H9 (cell line): ENCODE measurements at regions not wholly inside any gene's neighbourhood (a gene's known extent, or its start where the extent isn't known, plus 50 kb on each side); places are given as distances from the start of the nearest gene placed in this dataset.

Experiments used
- DNase-seq: peaks from one replicate; pipeline ENCODE4 v3.0.0-alpha.2; 2017
- H2AFZ ChIP-seq: one replicate; pipeline ENCODE4 v1.6.1; 2013; ENCODE audit warnings: mild to moderate bottlenecking, low read length, control low read depth, moderate library complexity
- H2AK5ac ChIP-seq: 2 replicates; pipeline ENCODE4 v1.6.1; 2013; ENCODE audit warnings: low read length, control low read depth, mixed read lengths; ENCODE audit not compliant: insufficient read length
- H2BK120ac ChIP-seq: one replicate; pipeline ENCODE4 v1.6.1; 2013; ENCODE audit warnings: low read depth, mild to moderate bottlenecking, low read length, control low read depth, inconsistent platforms; ENCODE audit not compliant: poor library complexity, severe bottlenecking
- H2BK12ac ChIP-seq: 2 replicates; pipeline ENCODE4 v1.6.1; 2013; ENCODE audit warnings: low read length, control low read depth, mixed read lengths, low read depth; ENCODE audit not compliant: insufficient read length
- H2BK15ac ChIP-seq: 2 replicates; pipeline ENCODE4 v1.6.1; 2013; ENCODE audit warnings: low read depth, low read length, control low read depth
- H2BK20ac ChIP-seq: one replicate; pipeline ENCODE4 v1.6.1; 2013; ENCODE audit warnings: low read depth, mild to moderate bottlenecking, low read length, control low read depth, inconsistent platforms; ENCODE audit not compliant: poor library complexity, severe bottlenecking
- H2BK5ac ChIP-seq: 2 replicates; pipeline ENCODE4 v1.6.1; 2013; ENCODE audit warnings: low read length, control low read depth, mixed read lengths; ENCODE audit not compliant: insufficient read length
- H3K14ac ChIP-seq: 2 replicates; pipeline ENCODE4 v1.6.1; 2013; ENCODE audit warnings: low read length, control low read depth; ENCODE audit not compliant: insufficient read depth
- H3K18ac ChIP-seq: 2 replicates; pipeline ENCODE4 v1.6.1; 2013; ENCODE audit warnings: low read depth, mild to moderate bottlenecking, mixed read lengths, low read length, control low read depth; ENCODE audit not compliant: insufficient read length
- H3K23ac ChIP-seq: 2 replicates; pipeline ENCODE4 v1.6.1; 2013; ENCODE audit warnings: low read length, control low read depth, mixed read lengths, low read depth; ENCODE audit not compliant: insufficient read length
- H3K23me2 ChIP-seq: 2 replicates; pipeline ENCODE4 v1.6.1; 2013; ENCODE audit warnings: low read depth, mild to moderate bottlenecking, mixed read lengths, low read length, control low read depth; ENCODE audit not compliant: insufficient read length, poor library complexity, severe bottlenecking
- H3K27ac ChIP-seq: 2 replicates; pipeline ENCODE4 v1.5.1; 2013; ENCODE audit warnings: low read length, control low read depth, mixed read lengths, low read depth; ENCODE audit not compliant: insufficient read length
- H3K27me3 ChIP-seq: 2 replicates; pipeline ENCODE4 v1.6.1; 2013; ENCODE audit warnings: low read length, control low read depth, inconsistent platforms; ENCODE audit not compliant: insufficient read depth
- H3K4ac ChIP-seq: 2 replicates; pipeline ENCODE4 v1.6.1; 2013; ENCODE audit warnings: low read depth, mild to moderate bottlenecking, control low read depth, inconsistent platforms, low read length, moderate library complexity
- H3K4me1 ChIP-seq: 2 replicates; pipeline ENCODE4 v1.6.1; 2013; ENCODE audit warnings: low read length, control low read depth, inconsistent platforms; ENCODE audit not compliant: insufficient read depth
- H3K4me2 ChIP-seq: 2 replicates; pipeline ENCODE4 v1.6.1; 2013; ENCODE audit warnings: low read length, control low read depth, mixed read lengths; ENCODE audit not compliant: insufficient read length, insufficient read depth
- H3K56ac ChIP-seq: 2 replicates; pipeline ENCODE4 v1.6.1; 2013; ENCODE audit warnings: low read depth, mild to moderate bottlenecking, mixed read lengths, low read length, control low read depth; ENCODE audit not compliant: insufficient read length
- H3K79me1 ChIP-seq: 2 replicates; pipeline ENCODE4 v1.6.1; 2013; ENCODE audit warnings: low read depth, mild to moderate bottlenecking, moderate library complexity, low read length, control low read depth, inconsistent platforms; ENCODE audit not compliant: insufficient read depth, poor library complexity, severe bottlenecking
- H3K79me2 ChIP-seq: 2 replicates; pipeline ENCODE4 v1.6.1; 2013; ENCODE audit warnings: low read length, control low read depth, inconsistent platforms; ENCODE audit not compliant: insufficient read depth
- H3K9ac ChIP-seq: 2 replicates; pipeline ENCODE4 v1.6.1; 2013; ENCODE audit warnings: low read length, control low read depth, mixed read lengths; ENCODE audit not compliant: insufficient read length; ENCODE audit errors: extremely low read depth
- H3K9me3 ChIP-seq: one replicate; pipeline ENCODE4 v1.6.1; 2013; ENCODE audit warnings: low read depth, low read length, inconsistent platforms; ENCODE audit not compliant: control insufficient read depth
- H3T11ph ChIP-seq: one replicate; pipeline ENCODE4 v1.6.1; 2013; ENCODE audit warnings: mild to moderate bottlenecking, low read length, control low read depth, inconsistent platforms
- H4K20me1 ChIP-seq: one replicate; pipeline ENCODE4 v1.6.1; 2013; ENCODE audit not compliant: control insufficient read depth, insufficient read length, insufficient read depth
- H4K5ac ChIP-seq: 2 replicates; pipeline ENCODE4 v1.6.1; 2013; ENCODE audit warnings: low read depth, mild to moderate bottlenecking, mixed read lengths, low read length, control low read depth; ENCODE audit not compliant: insufficient read length
- H4K8ac ChIP-seq: replicated peaks from 2 replicates; pipeline ENCODE4 v1.6.1; 2013; ENCODE audit warnings: low read length, control low read depth, mixed read lengths, low read depth; ENCODE audit not compliant: insufficient read length
- H4K91ac ChIP-seq: 2 replicates; pipeline ENCODE4 v1.6.1; 2013; ENCODE audit warnings: low read depth, mild to moderate bottlenecking, moderate library complexity, mixed read lengths, low read length, control low read depth; ENCODE audit not compliant: insufficient read length
- H3K27ac Mint-ChIP-seq, 3 experiments: 2 replicates in 2 of 3; 3 replicates in 1 of 3; pipeline ENCODE4 v1.8.0; 2020 to 2021; ENCODE audit warnings: mixed read lengths in 3 of 3, mild to moderate bottlenecking in 1 of 3, moderate library complexity in 1 of 3
- H3K27me3 Mint-ChIP-seq: 2 replicates; pipeline ENCODE4 v1.8.0; 2021; ENCODE audit warnings: low read depth, mild to moderate bottlenecking, moderate library complexity, mixed read lengths
- H3K36me3 Mint-ChIP-seq, 3 experiments: 2 replicates in 2 of 3; 3 replicates in 1 of 3; pipeline ENCODE4 v1.8.0; 2020 to 2021; ENCODE audit warnings: low read depth in 3 of 3, mixed read lengths in 3 of 3; ENCODE audit not compliant: insufficient read depth in 1 of 3
- H3K4me1 Mint-ChIP-seq, 2 experiments: 2 replicates each; pipeline ENCODE4 v1.8.0; 2020; ENCODE audit warnings: mixed read lengths in 2 of 2
- H3K4me3 Mint-ChIP-seq, 2 experiments: 2 replicates in 1 of 2; 3 replicates in 1 of 2; pipeline ENCODE4 v1.8.0; 2020 to 2021; ENCODE audit warnings: mild to moderate bottlenecking in 2 of 2, mixed read lengths in 2 of 2, moderate library complexity in 1 of 2
- H3K9me3 Mint-ChIP-seq, 2 experiments: 2 replicates in 1 of 2; 3 replicates in 1 of 2; pipeline ENCODE4 v1.8.0; 2020; ENCODE audit warnings: mild to moderate bottlenecking in 2 of 2, mixed read lengths in 2 of 2, moderate library complexity in 1 of 2
- WGBS: extraction: QIAGEN DNeasy Blood & Tissue Kit; methylation state at CpG from one replicate; pipeline ENCODE4 v1.1.7; 2013; ENCODE audit warnings: missing lambda C conversion rate, low lambda C conversion rate, mixed read lengths; ENCODE audit not compliant: insufficient read length; ENCODE audit errors: extremely low coverage; 5-methylcytosine and 5-hydroxymethylcytosine counted together
- TF ChIP-seq, protein P1 (sequence below): fragments of 200-600 bp; sonication (generic); conservative IDR thresholded peaks from 3 replicates; pipeline ENCODE4 v1.8.0; 2021; ENCODE audit warnings: antibody characterized with exemption, mild to moderate bottlenecking

DNA sequence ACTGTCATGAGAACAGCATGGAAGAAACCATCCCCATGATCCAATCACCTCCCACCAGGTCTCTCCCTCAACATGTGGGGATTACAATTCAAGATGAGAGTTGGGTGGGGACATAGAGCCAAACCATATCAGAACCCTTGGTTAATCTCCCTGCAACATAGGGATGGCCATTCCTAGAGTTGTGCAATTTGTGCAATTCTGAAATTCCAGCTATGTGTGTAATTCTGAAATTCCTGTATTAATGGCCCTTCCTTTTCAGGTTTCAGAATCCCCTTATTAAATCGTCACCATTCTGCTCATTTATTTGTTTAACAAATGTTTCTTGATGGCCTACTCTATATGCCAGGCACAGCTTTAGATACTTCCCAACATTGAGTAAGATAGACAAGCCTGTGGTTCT is 282.6 kb downstream of the SMARCA2 start:
- no peak overlapping the region for H3K23ac ChIP-seq
- no peak overlapping the region for H3K56ac ChIP-seq
- H4K20me1 ChIP-seq: no peaks in the 10 kb centered on the region
- H4K91ac ChIP-seq: no peak overlapping the region
- H3K4me1 Mint-ChIP-seq: peaks cover 5 to 24% of the 10 kb centered on the region in 2 experiments
- H3K4me3 Mint-ChIP-seq: no peak overlapping the region
- TF ChIP-seq, protein P1, sequence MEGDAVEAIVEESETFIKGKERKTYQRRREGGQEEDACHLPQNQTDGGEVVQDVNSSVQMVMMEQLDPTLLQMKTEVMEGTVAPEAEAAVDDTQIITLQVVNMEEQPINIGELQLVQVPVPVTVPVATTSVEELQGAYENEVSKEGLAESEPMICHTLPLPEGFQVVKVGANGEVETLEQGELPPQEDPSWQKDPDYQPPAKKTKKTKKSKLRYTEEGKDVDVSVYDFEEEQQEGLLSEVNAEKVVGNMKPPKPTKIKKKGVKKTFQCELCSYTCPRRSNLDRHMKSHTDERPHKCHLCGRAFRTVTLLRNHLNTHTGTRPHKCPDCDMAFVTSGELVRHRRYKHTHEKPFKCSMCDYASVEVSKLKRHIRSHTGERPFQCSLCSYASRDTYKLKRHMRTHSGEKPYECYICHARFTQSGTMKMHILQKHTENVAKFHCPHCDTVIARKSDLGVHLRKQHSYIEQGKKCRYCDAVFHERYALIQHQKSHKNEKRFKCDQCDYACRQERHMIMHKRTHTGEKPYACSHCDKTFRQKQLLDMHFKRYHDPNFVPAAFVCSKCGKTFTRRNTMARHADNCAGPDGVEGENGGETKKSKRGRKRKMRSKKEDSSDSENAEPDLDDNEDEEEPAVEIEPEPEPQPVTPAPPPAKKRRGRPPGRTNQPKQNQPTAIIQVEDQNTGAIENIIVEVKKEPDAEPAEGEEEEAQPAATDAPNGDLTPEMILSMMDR: no peak
- H3K4me1 ChIP-seq: no peaks in the 10 kb centered on the region
- no peak overlapping the region for H3K4me2 ChIP-seq
- H3K27ac ChIP-seq: no peak overlapping the region
- no peak overlapping the region for H4K8ac ChIP-seq
- no peak overlapping the region for H3K9ac ChIP-seq
- no CpG with 5 or more reads among the region's 1 CpG for WGBS
- H3K27me3 ChIP-seq: no peaks in the 10 kb centered on the region
- H3T11ph ChIP-seq: no peak overlapping the region
- H3K27ac Mint-ChIP-seq: no peak overlapping the region
- H2AK5ac ChIP-seq: no peak overlapping the region
- H3K9me3 Mint-ChIP-seq: peaks cover 9 to 11% of the 10 kb centered on the region in 2 experiments; a peak in 4 of 5 replicates
- H2BK120ac ChIP-seq: no peak overlapping the region
- H3K18ac ChIP-seq: no peak overlapping the region
- H3K79me1 ChIP-seq: no peaks in the 10 kb centered on the region
- H2BK12ac ChIP-seq: no peak overlapping the region
- no peak overlapping the region for H2BK15ac ChIP-seq
- no peak overlapping the region for H2BK5ac ChIP-seq
- H3K23me2 ChIP-seq: no peaks in the 10 kb centered on the region
- H3K4ac ChIP-seq: no peak overlapping the region
- peaks cover 7 to 22% (median 19%) of the 10 kb centered on the region in 3 experiments; a peak in 6 of 7 replicates for H3K36me3 Mint-ChIP-seq
- no peaks in the 10 kb centered on the region for H3K79me2 ChIP-seq
- no peaks in the 10 kb centered on the region for H3K9me3 ChIP-seq
- DNase-seq: no peak
- no peak overlapping the region for H3K14ac ChIP-seq
- no peak overlapping the region for H2BK20ac ChIP-seq
- no peak overlapping the region for H2AFZ ChIP-seq
- H4K5ac ChIP-seq: no peak overlapping the region
- H3K27me3 Mint-ChIP-seq: peaks cover 2% of the 10 kb centered on the region; the same call in 1 of the 2 replicates
